ENCODE measurements at regions not wholly inside any gene's neighbourhood (a gene's known extent, or its start where the extent isn't known, plus 50 kb on each side); places are given as distances from the start of the nearest gene placed in this dataset.

- TF ChIP-seq MAX (IDR thresholded peaks at IDR 0.05; ENCODE audit: insufficient read depth, insufficient read length) (no peak), EZH2 (IDR thresholded peaks at IDR 0.05; ENCODE audit: borderline replicate concordance, low read depth, low read length, severe bottlenecking) (no peak), CTCF (IDR thresholded peaks at IDR 0.05; ENCODE audit: extremely low read depth in 1 of 2, insufficient read depth in 1 of 2, low read depth in 1 of 2, low read length in 2 of 2) (no peak)
Observed at GRCh38 chr12:127654383-127654985, 612.5 kb upstream of the TMEM132C start.

Data from endothelial cell of umbilical vein (primary cell).